Activated CD8-positive, alpha-beta T cell treated with anti-CD3 and anti-CD28 coated beads for 36 hours (primary cell): ENCODE measurements at regions not wholly inside any gene's neighbourhood (a gene's known extent, or its start where the extent isn't known, plus 50 kb on each side); places are given as distances from the start of the nearest gene placed in this dataset.
A peak's percentile ranks its signal among the peaks of the same experiment; 100 is the strongest.
"Not testable (repeated sequence)": the region's sequence is repeated elsewhere in the genome, so short reads cannot be mapped to it uniquely, and the experiment has no call there.

Experiments used
- ATAC-seq: fragments of 200-7000 bp; cut with Tn5 transposase; one replicate; pipeline ENCODE4 v1.10.0; 2021; ENCODE audit warnings: mild to moderate bottlenecking, moderate library complexity
- CTCF ChIA-PET: fragments of 350-600 bp; sonication (Branson Sonifier 250); formaldehyde crosslinking; loops from one replicate; lab custom pipeline; 2021; ENCODE audit warnings: antibody characterized with exemption; lab: Charles Lee
- POLR2A ChIA-PET: fragments of 350-600 bp; sonication (Branson Sonifier 250); formaldehyde crosslinking; loops from one replicate; lab custom pipeline; 2021; ENCODE audit warnings: antibody characterized with exemption; lab: Charles Lee
- DNase-seq: peaks from one replicate; pipeline ENCODE4 v3.0.0-alpha.2; 2020
- H3K27ac Mint-ChIP-seq: one replicate; pipeline ENCODE4 v1.8.0; 2021; ENCODE audit warnings: mild to moderate bottlenecking, mixed read lengths
- H3K27me3 Mint-ChIP-seq: one replicate; pipeline ENCODE4 v1.8.0; 2021; ENCODE audit warnings: mixed read lengths
- H3K36me3 Mint-ChIP-seq: one replicate; pipeline ENCODE4 v1.8.0; 2021; ENCODE audit warnings: low read depth, mixed read lengths
- H3K4me1 Mint-ChIP-seq: one replicate; pipeline ENCODE4 v1.8.0; 2021; ENCODE audit warnings: low read depth, mixed read lengths
- H3K4me3 Mint-ChIP-seq: one replicate; pipeline ENCODE4 v1.8.0; 2021; ENCODE audit warnings: mild to moderate bottlenecking, moderate library complexity, mixed read lengths
- H3K9me3 Mint-ChIP-seq: one replicate; pipeline ENCODE4 v1.8.0; 2021; ENCODE audit warnings: mixed read lengths
- CTCF ChIP-seq: fragments of 200-600 bp; IDR thresholded peaks from one replicate; pipeline ENCODE4 v1.8.0; 2022; ENCODE audit warnings: antibody characterized with exemption, mild to moderate bottlenecking
- intact Hi-C: fragments of 100-400 bp; cut with micrococcal nuclease; formaldehyde crosslinking; loops from one replicate; pipeline ENCODE4 v1.10.0; 2022

GRCh38 chr16:29182501-29182900, 197.6 kb downstream of the LAT start:
- POLR2A ChIA-PET, result no interaction called here
- H3K9me3 Mint-ChIP-seq, result no peaks in the 10 kb centered on the region
- ATAC-seq (no peak), DNase-seq (no peak)
- H3K27me3 Mint-ChIP-seq, result no peaks in the 10 kb centered on the region
- no peaks in the 10 kb centered on the region for H3K4me1 Mint-ChIP-seq
- H3K27ac Mint-ChIP-seq, result no peak overlapping the region
- no peak overlapping the region for H3K4me3 Mint-ChIP-seq
- intact Hi-C loops, result no loop called here
- no peak for TF ChIP-seq CTCF
- CTCF ChIA-PET, result no interaction called here
- H3K36me3 Mint-ChIP-seq, result no peaks in the 10 kb centered on the region

GRCh38 chr16:29181921-29182411, 197.1 kb downstream of the LAT start:
- DNase-seq, result peak; percentile 33
- intact Hi-C loops, CTCF ChIA-PET, H3K4me1 Mint-ChIP-seq, ATAC-seq, H3K4me3 Mint-ChIP-seq, POLR2A ChIA-PET, H3K27me3 Mint-ChIP-seq, H3K36me3 Mint-ChIP-seq, H3K27ac Mint-ChIP-seq, H3K9me3 Mint-ChIP-seq: not testable (repeated sequence)

GRCh38 chr16:29181254-29181780, 196.5 kb downstream of the LAT start:
- H3K9me3 Mint-ChIP-seq, CTCF ChIA-PET, H3K36me3 Mint-ChIP-seq, POLR2A ChIA-PET, H3K4me1 Mint-ChIP-seq, ATAC-seq, H3K27me3 Mint-ChIP-seq, intact Hi-C loops, DNase-seq, H3K4me3 Mint-ChIP-seq, H3K27ac Mint-ChIP-seq: not testable (repeated sequence)

GRCh38 chr16:29180206-29180600, 195.4 kb downstream of the LAT start:
- intact Hi-C loops, H3K4me3 Mint-ChIP-seq, H3K27me3 Mint-ChIP-seq, CTCF ChIA-PET, ATAC-seq, H3K9me3 Mint-ChIP-seq, DNase-seq, H3K36me3 Mint-ChIP-seq, POLR2A ChIA-PET, H3K4me1 Mint-ChIP-seq, H3K27ac Mint-ChIP-seq: not testable (repeated sequence)

GRCh38 chr16:29179401-29180205, 194.8 kb downstream of the LAT start:
- intact Hi-C loops, ATAC-seq, CTCF ChIA-PET, DNase-seq, H3K27ac Mint-ChIP-seq, H3K4me3 Mint-ChIP-seq, POLR2A ChIA-PET, H3K4me1 Mint-ChIP-seq, H3K27me3 Mint-ChIP-seq, H3K36me3 Mint-ChIP-seq, H3K9me3 Mint-ChIP-seq: not testable (repeated sequence)

- H3K4me1 Mint-ChIP-seq, POLR2A ChIA-PET, H3K9me3 Mint-ChIP-seq, H3K27me3 Mint-ChIP-seq, H3K4me3 Mint-ChIP-seq, H3K36me3 Mint-ChIP-seq, ATAC-seq, DNase-seq, H3K27ac Mint-ChIP-seq, intact Hi-C loops, CTCF ChIA-PET: not testable (repeated sequence)
These were observed 193.3 kb downstream of the LAT start for GRCh38 chr16:29177888-29178726.

- H3K27ac Mint-ChIP-seq, CTCF ChIA-PET, H3K36me3 Mint-ChIP-seq, DNase-seq, H3K27me3 Mint-ChIP-seq, H3K4me1 Mint-ChIP-seq, H3K9me3 Mint-ChIP-seq, H3K4me3 Mint-ChIP-seq, POLR2A ChIA-PET, intact Hi-C loops, ATAC-seq: not testable (repeated sequence)
These were observed 192.5 kb downstream of the LAT start for GRCh38 chr16:29177203-29177887.

GRCh38 chr16:29176822-29177202, 192.0 kb downstream of the LAT start:
- H3K4me1 Mint-ChIP-seq, H3K27me3 Mint-ChIP-seq, H3K36me3 Mint-ChIP-seq, H3K27ac Mint-ChIP-seq, ATAC-seq, CTCF ChIA-PET, POLR2A ChIA-PET, intact Hi-C loops, H3K4me3 Mint-ChIP-seq, H3K9me3 Mint-ChIP-seq, DNase-seq: not testable (repeated sequence)

- POLR2A ChIA-PET, H3K4me1 Mint-ChIP-seq, H3K27me3 Mint-ChIP-seq, intact Hi-C loops, DNase-seq, H3K4me3 Mint-ChIP-seq, H3K9me3 Mint-ChIP-seq, CTCF ChIA-PET, H3K36me3 Mint-ChIP-seq, H3K27ac Mint-ChIP-seq, ATAC-seq: not testable (repeated sequence)
These were observed 191.3 kb downstream of the LAT start for GRCh38 chr16:29176154-29176470.

GRCh38 chr16:29175411-29176153, 190.7 kb downstream of the LAT start:
- ATAC-seq, intact Hi-C loops, CTCF ChIA-PET, DNase-seq, POLR2A ChIA-PET, H3K27ac Mint-ChIP-seq, H3K36me3 Mint-ChIP-seq, H3K27me3 Mint-ChIP-seq, H3K4me3 Mint-ChIP-seq, H3K9me3 Mint-ChIP-seq, H3K4me1 Mint-ChIP-seq: not testable (repeated sequence)
